IMR-90 (cell line): ENCODE measurements at regions not wholly inside any gene's neighbourhood (a gene's known extent, or its start where the extent isn't known, plus 50 kb on each side); places are given as distances from the start of the nearest gene placed in this dataset.

Experiments used
- CEBPB ChIP-seq: IDR thresholded peaks from 2 replicates; pipeline ENCODE4 v1.6.1; 2012; ENCODE audit warnings: low read depth, low read length, improper control_type of control experiment
- MAZ ChIP-seq: IDR thresholded peaks from 2 replicates; pipeline ENCODE4 v1.6.1; 2012; ENCODE audit warnings: low read depth, mild to moderate bottlenecking, low read length, improper control_type of control experiment, moderate library complexity, borderline replicate concordance
- MXI1 ChIP-seq: IDR thresholded peaks from 2 replicates; pipeline ENCODE4 v1.6.1; 2012; ENCODE audit warnings: low read depth, mild to moderate bottlenecking, low read length, moderate library complexity, borderline replicate concordance
- POLR2A ChIP-seq: IDR thresholded peaks from 2 replicates; pipeline ENCODE4 v1.6.1; 2012; ENCODE audit warnings: mild to moderate bottlenecking, low read depth, low read length
- RAD21 ChIP-seq: IDR thresholded peaks from 2 replicates; pipeline ENCODE4 v1.6.1; 2012; ENCODE audit warnings: low read length, improper control_type of control experiment
- TF ChIP-seq, protein P1 (sequence below): conservative IDR thresholded peaks from 2 replicates; pipeline ENCODE4 v1.5.1; 2012; ENCODE audit warnings: mild to moderate bottlenecking, low read depth, low read length, improper control_type of control experiment

GRCh38 chr10:33481184-33481583, 146.7 kb upstream of the NRP1 start:
- TF ChIP-seq RAD21 = no peak
- TF ChIP-seq POLR2A = no peak
- TF ChIP-seq, protein P1, sequence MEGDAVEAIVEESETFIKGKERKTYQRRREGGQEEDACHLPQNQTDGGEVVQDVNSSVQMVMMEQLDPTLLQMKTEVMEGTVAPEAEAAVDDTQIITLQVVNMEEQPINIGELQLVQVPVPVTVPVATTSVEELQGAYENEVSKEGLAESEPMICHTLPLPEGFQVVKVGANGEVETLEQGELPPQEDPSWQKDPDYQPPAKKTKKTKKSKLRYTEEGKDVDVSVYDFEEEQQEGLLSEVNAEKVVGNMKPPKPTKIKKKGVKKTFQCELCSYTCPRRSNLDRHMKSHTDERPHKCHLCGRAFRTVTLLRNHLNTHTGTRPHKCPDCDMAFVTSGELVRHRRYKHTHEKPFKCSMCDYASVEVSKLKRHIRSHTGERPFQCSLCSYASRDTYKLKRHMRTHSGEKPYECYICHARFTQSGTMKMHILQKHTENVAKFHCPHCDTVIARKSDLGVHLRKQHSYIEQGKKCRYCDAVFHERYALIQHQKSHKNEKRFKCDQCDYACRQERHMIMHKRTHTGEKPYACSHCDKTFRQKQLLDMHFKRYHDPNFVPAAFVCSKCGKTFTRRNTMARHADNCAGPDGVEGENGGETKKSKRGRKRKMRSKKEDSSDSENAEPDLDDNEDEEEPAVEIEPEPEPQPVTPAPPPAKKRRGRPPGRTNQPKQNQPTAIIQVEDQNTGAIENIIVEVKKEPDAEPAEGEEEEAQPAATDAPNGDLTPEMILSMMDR = no peak
- TF ChIP-seq MXI1 = no peak
- no peak for TF ChIP-seq CEBPB
- TF ChIP-seq MAZ = no peak
